Neural cell (in vitro differentiated cells): ENCODE measurements at regions not wholly inside any gene's neighbourhood (a gene's known extent, or its start where the extent isn't known, plus 50 kb on each side); places are given as distances from the start of the nearest gene placed in this dataset.

Source experiments
- H2AFZ ChIP-seq: fragments of 200-600, 300-800 bp; sonication (generic), shearing (Covaris generic); 2 replicates; pipeline ENCODE4 v1.6.0; 2014; ENCODE audit warnings: low read depth, mild to moderate bottlenecking, antibody characterized with exemption, low read length, moderate library complexity
- H3F3A ChIP-seq: fragments of 200-600 bp; shearing (Covaris generic); 2 replicates; pipeline ENCODE4 v1.6.1; 2016; ENCODE audit warnings: mild to moderate bottlenecking, moderate library complexity, mixed read lengths, antibody characterized with exemption, low read length; ENCODE audit not compliant: insufficient read depth, poor library complexity, severe bottlenecking
- H3K27ac ChIP-seq: fragments of 200-600, 300-800 bp; sonication (generic), shearing (Covaris generic); 2 replicates; pipeline ENCODE4 v1.5.1; 2014; ENCODE audit warnings: mild to moderate bottlenecking, low read length, moderate library complexity
- H3K27me3 ChIP-seq: fragments of 300-800, 200-600 bp; sonication (generic), shearing (Covaris generic); 2 replicates; pipeline ENCODE4 v1.6.0; 2014; ENCODE audit warnings: mild to moderate bottlenecking, low read depth, low read length, moderate library complexity; ENCODE audit not compliant: insufficient read depth
- H3K36me3 ChIP-seq: fragments of 300-800, 200-600 bp; sonication (generic), shearing (Covaris generic); 2 replicates; pipeline ENCODE4 v1.5.1; 2014; ENCODE audit warnings: mild to moderate bottlenecking, antibody characterized with exemption, low read length, moderate library complexity; ENCODE audit not compliant: insufficient read depth
- H3K4me2 ChIP-seq: fragments of 300-800, 200-600 bp; sonication (generic), shearing (Covaris generic); 2 replicates; pipeline ENCODE4 v1.6.0; 2014; ENCODE audit warnings: mild to moderate bottlenecking, low read length
- H3K4me3 ChIP-seq: fragments of 300-800, 200-600 bp; sonication (generic), shearing (Covaris generic); 2 replicates; pipeline ENCODE4 v1.5.1; 2014; ENCODE audit warnings: mild to moderate bottlenecking, low read length, moderate library complexity
- H3K79me2 ChIP-seq: fragments of 200-600 bp; shearing (Covaris generic); replicated peaks from 2 replicates; pipeline ENCODE4 v1.6.0; 2014; ENCODE audit warnings: mild to moderate bottlenecking, low read length, moderate library complexity; ENCODE audit not compliant: insufficient read depth
- H3K9ac ChIP-seq: fragments of 300-800, 200-600 bp; sonication (generic), shearing (Covaris generic); 2 replicates; pipeline ENCODE4 v1.6.1; 2016; ENCODE audit warnings: mild to moderate bottlenecking, low read length, mixed read lengths
- H3K9me2 ChIP-seq: fragments of 200-600 bp; shearing (Covaris generic); 2 replicates; pipeline ENCODE4 v1.6.1; 2016; ENCODE audit warnings: mild to moderate bottlenecking, low read length, mixed read lengths; ENCODE audit not compliant: insufficient read depth
- H3K9me3 ChIP-seq: fragments of 200-600, 300-800 bp; sonication (generic), shearing (Covaris generic); 2 replicates; pipeline ENCODE4 v1.6.1; 2016; ENCODE audit warnings: mild to moderate bottlenecking, mixed run types, low read length, moderate library complexity, mixed read lengths
- H4K20me1 ChIP-seq: fragments of 200-600 bp; shearing (Covaris generic); 2 replicates; pipeline ENCODE4 v1.6.1; 2016; ENCODE audit warnings: mild to moderate bottlenecking, mixed run types; ENCODE audit not compliant: insufficient read depth
- EP300 ChIP-seq: fragments of 450-650 bp; conservative IDR thresholded peaks from 2 replicates; pipeline ENCODE4 v1.6.1; 2014; ENCODE audit warnings: antibody characterized with exemption, mild to moderate bottlenecking, moderate library complexity; ENCODE audit not compliant: poor library complexity, severe bottlenecking
- EZH2 ChIP-seq: fragments of 200-600, 300-800 bp; shearing (Covaris generic), sonication (generic); IDR thresholded peaks from 2 replicates; pipeline ENCODE4 v1.6.1; 2014; ENCODE audit warnings: antibody characterized with exemption, low read length, borderline replicate concordance, mild to moderate bottlenecking; ENCODE audit not compliant: insufficient read depth, poor library complexity, severe bottlenecking
- MXI1 ChIP-seq: fragments of 450-650 bp; conservative IDR thresholded peaks from 2 replicates; pipeline ENCODE4 v1.6.1; 2014; ENCODE audit warnings: antibody characterized with exemption, mild to moderate bottlenecking; ENCODE audit not compliant: poor library complexity, severe bottlenecking
- POLR2AphosphoS5 ChIP-seq: IDR thresholded peaks from 2 replicates; pipeline ENCODE4 v1.6.1; 2012
- RAD21 ChIP-seq: fragments of 450-650 bp; conservative IDR thresholded peaks from 2 replicates; pipeline ENCODE4 v1.6.1; 2014; ENCODE audit warnings: antibody characterized with exemption, mild to moderate bottlenecking, moderate library complexity
- SMC3 ChIP-seq: fragments of 450-650 bp; conservative IDR thresholded peaks from 2 replicates; pipeline ENCODE4 v1.6.1; 2014; ENCODE audit warnings: antibody characterized with exemption, mild to moderate bottlenecking, moderate library complexity; ENCODE audit not compliant: poor library complexity
- TAF1 ChIP-seq: IDR thresholded peaks from 2 replicates; pipeline ENCODE4 v1.6.1; 2012; ENCODE audit warnings: low read depth
- TF ChIP-seq, protein P1 (sequence below): fragments of 450-650 bp; IDR thresholded peaks from 2 replicates; pipeline ENCODE4 v1.5.1; 2014; ENCODE audit warnings: antibody characterized with exemption, mild to moderate bottlenecking, moderate library complexity; ENCODE audit not compliant: poor library complexity, severe bottlenecking
- TF ChIP-seq, protein P2 (sequence below): IDR thresholded peaks from 2 replicates; pipeline ENCODE4 v1.6.1; 2012; ENCODE audit warnings: borderline replicate concordance

DNA sequence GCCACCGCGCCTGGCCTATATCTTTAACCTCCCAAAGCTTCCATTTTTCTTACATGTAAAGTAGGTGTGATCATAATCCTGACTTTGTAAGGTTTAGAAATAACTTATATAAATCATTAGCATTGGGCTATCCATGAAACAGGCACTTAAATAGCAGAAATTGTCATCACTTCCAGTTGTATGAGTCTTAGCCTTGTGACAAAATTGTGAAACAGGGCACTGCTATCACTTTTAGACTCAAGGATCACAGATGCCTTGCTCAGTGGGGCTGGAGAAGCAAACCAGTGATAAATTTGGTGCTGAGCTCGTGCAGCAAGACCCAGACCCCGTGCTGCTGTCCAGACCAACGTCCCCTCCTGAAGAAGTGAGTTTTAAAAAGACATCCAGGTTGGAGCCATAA is 209.7 kb downstream of the KATNAL1 start:
- H3K4me2 ChIP-seq: no peak overlapping the region
- H3K9me3 ChIP-seq: no peaks in the 10 kb centered on the region
- H4K20me1 ChIP-seq: no peaks in the 10 kb centered on the region
- no peaks in the 10 kb centered on the region for H3K27me3 ChIP-seq
- H2AFZ ChIP-seq: no peak overlapping the region
- TF ChIP-seq EP300: no peak
- TF ChIP-seq, protein P1, sequence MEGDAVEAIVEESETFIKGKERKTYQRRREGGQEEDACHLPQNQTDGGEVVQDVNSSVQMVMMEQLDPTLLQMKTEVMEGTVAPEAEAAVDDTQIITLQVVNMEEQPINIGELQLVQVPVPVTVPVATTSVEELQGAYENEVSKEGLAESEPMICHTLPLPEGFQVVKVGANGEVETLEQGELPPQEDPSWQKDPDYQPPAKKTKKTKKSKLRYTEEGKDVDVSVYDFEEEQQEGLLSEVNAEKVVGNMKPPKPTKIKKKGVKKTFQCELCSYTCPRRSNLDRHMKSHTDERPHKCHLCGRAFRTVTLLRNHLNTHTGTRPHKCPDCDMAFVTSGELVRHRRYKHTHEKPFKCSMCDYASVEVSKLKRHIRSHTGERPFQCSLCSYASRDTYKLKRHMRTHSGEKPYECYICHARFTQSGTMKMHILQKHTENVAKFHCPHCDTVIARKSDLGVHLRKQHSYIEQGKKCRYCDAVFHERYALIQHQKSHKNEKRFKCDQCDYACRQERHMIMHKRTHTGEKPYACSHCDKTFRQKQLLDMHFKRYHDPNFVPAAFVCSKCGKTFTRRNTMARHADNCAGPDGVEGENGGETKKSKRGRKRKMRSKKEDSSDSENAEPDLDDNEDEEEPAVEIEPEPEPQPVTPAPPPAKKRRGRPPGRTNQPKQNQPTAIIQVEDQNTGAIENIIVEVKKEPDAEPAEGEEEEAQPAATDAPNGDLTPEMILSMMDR: no peak
- TF ChIP-seq, protein P2, sequence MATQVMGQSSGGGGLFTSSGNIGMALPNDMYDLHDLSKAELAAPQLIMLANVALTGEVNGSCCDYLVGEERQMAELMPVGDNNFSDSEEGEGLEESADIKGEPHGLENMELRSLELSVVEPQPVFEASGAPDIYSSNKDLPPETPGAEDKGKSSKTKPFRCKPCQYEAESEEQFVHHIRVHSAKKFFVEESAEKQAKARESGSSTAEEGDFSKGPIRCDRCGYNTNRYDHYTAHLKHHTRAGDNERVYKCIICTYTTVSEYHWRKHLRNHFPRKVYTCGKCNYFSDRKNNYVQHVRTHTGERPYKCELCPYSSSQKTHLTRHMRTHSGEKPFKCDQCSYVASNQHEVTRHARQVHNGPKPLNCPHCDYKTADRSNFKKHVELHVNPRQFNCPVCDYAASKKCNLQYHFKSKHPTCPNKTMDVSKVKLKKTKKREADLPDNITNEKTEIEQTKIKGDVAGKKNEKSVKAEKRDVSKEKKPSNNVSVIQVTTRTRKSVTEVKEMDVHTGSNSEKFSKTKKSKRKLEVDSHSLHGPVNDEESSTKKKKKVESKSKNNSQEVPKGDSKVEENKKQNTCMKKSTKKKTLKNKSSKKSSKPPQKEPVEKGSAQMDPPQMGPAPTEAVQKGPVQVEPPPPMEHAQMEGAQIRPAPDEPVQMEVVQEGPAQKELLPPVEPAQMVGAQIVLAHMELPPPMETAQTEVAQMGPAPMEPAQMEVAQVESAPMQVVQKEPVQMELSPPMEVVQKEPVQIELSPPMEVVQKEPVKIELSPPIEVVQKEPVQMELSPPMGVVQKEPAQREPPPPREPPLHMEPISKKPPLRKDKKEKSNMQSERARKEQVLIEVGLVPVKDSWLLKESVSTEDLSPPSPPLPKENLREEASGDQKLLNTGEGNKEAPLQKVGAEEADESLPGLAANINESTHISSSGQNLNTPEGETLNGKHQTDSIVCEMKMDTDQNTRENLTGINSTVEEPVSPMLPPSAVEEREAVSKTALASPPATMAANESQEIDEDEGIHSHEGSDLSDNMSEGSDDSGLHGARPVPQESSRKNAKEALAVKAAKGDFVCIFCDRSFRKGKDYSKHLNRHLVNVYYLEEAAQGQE: no peak
- TF ChIP-seq SMC3: no peak
- no peak for TF ChIP-seq MXI1
- no peak for TF ChIP-seq EZH2
- no peak for TF ChIP-seq TAF1
- no peak for TF ChIP-seq POLR2AphosphoS5
- TF ChIP-seq RAD21: no peak
- no peaks in the 10 kb centered on the region for H3K79me2 ChIP-seq
- no peaks in the 10 kb centered on the region for H3K36me3 ChIP-seq
- H3K4me3 ChIP-seq: no peak overlapping the region
- no peak overlapping the region for H3K27ac ChIP-seq
- H3F3A ChIP-seq: no peaks in the 10 kb centered on the region
- no peaks in the 10 kb centered on the region for H3K9me2 ChIP-seq
- H3K9ac ChIP-seq: no peak overlapping the region

DNA sequence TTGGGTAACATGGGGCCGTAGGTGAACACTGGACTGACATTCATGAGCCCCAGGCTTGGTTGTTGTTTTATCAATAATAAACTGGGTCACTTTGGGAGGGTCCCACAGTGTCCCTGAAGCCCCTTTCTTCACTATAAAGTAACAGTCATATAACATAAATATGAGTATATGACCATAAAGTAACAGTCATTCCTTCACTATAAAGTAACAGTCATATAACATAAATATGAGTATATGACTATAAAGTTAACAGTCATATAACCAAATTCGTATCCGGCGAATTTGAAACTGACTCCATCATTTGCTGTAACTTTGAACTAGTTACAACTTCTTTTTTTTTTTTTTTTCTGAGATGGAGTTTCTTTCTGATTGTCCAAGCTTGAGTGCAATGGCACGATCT is 210.3 kb downstream of the KATNAL1 start:
- no peak overlapping the region for H2AFZ ChIP-seq
- no peaks in the 10 kb centered on the region for H3K27me3 ChIP-seq
- no peak overlapping the region for H3K4me2 ChIP-seq
- H3K9me3 ChIP-seq: no peaks in the 10 kb centered on the region
- H4K20me1 ChIP-seq: no peaks in the 10 kb centered on the region
- H3K36me3 ChIP-seq: no peaks in the 10 kb centered on the region
- H3K9ac ChIP-seq: no peak overlapping the region
- no peaks in the 10 kb centered on the region for H3K79me2 ChIP-seq
- no peak overlapping the region for H3K27ac ChIP-seq
- no peak overlapping the region for H3K4me3 ChIP-seq
- no peaks in the 10 kb centered on the region for H3F3A ChIP-seq
- TF ChIP-seq, protein P2: no peak
- TF ChIP-seq TAF1 (no peak), EZH2 (no peak)
- TF ChIP-seq, protein P1: no peak
- H3K9me2 ChIP-seq: no peaks in the 10 kb centered on the region
